Mesothelial cell of epicardium (in vitro differentiated cells): ENCODE measurements at regions not wholly inside any gene's neighbourhood (a gene's known extent, or its start where the extent isn't known, plus 50 kb on each side); places are given as distances from the start of the nearest gene placed in this dataset.

Experiments
- DNase-seq, 2 experiments: peaks; one replicate each; pipeline ENCODE4 v3.0.0; 2021; ENCODE audit warnings: low spot score in 2 of 2; ENCODE audit not compliant: unreplicated experiment in 2 of 2
- H3K27ac Mint-ChIP-seq: 2 replicates; pipeline ENCODE4 v1.8.0; 2021; ENCODE audit warnings: mixed read lengths
- H3K27me3 Mint-ChIP-seq: 2 replicates; pipeline ENCODE4 v1.8.0; 2021; ENCODE audit warnings: low read depth, mixed read lengths
- H3K36me3 Mint-ChIP-seq: 2 replicates; pipeline ENCODE4 v1.8.0; 2021; ENCODE audit warnings: mixed read lengths
- H3K4me1 Mint-ChIP-seq: 2 replicates; pipeline ENCODE4 v1.8.0; 2021; ENCODE audit warnings: mixed read lengths
- H3K4me3 Mint-ChIP-seq: 2 replicates; pipeline ENCODE4 v1.8.0; 2021; ENCODE audit warnings: mild to moderate bottlenecking, moderate library complexity, mixed read lengths
- H3K9me3 Mint-ChIP-seq: 2 replicates; pipeline ENCODE4 v1.8.0; 2021; ENCODE audit warnings: mixed read lengths
- TF ChIP-seq, protein P1 (sequence below): fragments of 200-600 bp; sonication (generic); IDR thresholded peaks from one replicate; pipeline ENCODE4 v1.5.0; 2021; ENCODE audit warnings: antibody characterized with exemption; ENCODE audit not compliant: unreplicated experiment

DNA sequence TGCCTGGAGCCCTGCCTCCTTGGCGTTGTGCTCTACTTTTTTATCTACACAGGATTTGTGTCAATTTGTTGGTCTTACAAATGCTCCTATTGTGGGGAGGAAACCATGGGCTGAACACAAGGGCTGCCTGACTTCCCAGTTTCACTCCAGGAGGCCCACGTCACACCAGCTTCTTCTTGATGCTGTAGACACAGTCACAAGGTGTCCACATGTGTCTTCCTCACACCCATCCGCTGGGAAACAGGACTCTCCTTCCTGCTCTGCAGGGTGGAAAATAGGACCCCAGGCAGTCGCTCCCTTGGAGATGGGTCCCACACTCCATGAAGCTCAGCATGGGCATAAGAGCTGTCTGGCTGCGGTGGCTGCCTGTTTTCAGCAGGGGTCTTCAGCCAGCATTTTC is 468.2 kb downstream of the EPHA4 start:
- Mint-ChIP-seq H3K36me3 (no peaks in the 10 kb centered on the region), H3K27ac (no peak overlapping the region), H3K4me3 (no peak overlapping the region), H3K27me3 (peaks cover 25% of the 10 kb centered on the region), H3K4me1 (peaks cover 17% of the 10 kb centered on the region), H3K9me3 (no peaks in the 10 kb centered on the region)
- TF ChIP-seq, protein P1, sequence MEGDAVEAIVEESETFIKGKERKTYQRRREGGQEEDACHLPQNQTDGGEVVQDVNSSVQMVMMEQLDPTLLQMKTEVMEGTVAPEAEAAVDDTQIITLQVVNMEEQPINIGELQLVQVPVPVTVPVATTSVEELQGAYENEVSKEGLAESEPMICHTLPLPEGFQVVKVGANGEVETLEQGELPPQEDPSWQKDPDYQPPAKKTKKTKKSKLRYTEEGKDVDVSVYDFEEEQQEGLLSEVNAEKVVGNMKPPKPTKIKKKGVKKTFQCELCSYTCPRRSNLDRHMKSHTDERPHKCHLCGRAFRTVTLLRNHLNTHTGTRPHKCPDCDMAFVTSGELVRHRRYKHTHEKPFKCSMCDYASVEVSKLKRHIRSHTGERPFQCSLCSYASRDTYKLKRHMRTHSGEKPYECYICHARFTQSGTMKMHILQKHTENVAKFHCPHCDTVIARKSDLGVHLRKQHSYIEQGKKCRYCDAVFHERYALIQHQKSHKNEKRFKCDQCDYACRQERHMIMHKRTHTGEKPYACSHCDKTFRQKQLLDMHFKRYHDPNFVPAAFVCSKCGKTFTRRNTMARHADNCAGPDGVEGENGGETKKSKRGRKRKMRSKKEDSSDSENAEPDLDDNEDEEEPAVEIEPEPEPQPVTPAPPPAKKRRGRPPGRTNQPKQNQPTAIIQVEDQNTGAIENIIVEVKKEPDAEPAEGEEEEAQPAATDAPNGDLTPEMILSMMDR = no peak
- no peak for DNase-seq

DNA sequence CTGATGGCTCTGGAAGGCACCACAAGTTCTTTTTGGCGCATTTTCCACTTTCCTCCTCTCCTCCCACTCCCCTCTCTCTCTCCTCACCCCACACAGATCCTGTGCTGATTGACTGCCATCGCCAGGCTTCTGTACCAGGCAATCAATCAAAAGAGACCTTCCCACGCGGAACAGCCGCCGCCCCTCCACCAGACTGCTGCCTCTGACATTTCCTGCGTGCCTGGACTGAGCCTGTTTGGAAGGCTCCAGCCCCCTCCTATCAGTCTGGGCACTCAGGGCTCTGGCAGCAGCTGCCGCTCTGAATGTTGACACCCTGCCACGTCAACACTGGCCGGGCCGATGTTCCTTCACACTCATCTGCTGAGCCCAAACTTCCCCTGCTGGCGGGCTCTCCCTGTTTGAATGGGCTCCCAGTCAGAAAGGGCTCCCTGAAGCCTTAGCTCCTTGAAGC is 467.7 kb downstream of the EPHA4 start:
- H3K9me3 Mint-ChIP-seq = no peaks in the 10 kb centered on the region
- DNase-seq = no peak
- no peaks in the 10 kb centered on the region for H3K36me3 Mint-ChIP-seq
- peak overlapping the region; percentile 28 for H3K4me3 Mint-ChIP-seq
- TF ChIP-seq, protein P1 = no peak
- peaks cover 25% of the 10 kb centered on the region for H3K27me3 Mint-ChIP-seq
- H3K27ac Mint-ChIP-seq = no peak overlapping the region
- peaks cover 17% of the 10 kb centered on the region for H3K4me1 Mint-ChIP-seq

DNA sequence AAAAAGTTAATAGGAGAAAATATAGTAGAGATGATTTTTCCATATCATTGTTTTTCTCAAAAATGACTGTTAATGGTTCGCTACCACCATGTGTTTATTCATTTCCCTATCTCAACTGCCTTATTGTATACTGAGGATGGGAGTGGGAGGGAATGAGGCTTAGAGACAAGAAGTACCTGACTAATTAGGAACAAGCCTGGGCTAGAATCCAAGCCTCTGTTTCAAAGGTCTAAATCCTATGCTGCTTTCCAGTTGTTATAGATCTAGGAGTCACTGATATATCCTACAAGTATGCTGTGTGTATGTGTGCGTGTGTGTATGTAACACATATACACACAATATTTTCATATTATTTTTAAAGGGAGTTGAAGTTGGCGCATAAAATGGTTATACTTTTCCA is 465.9 kb downstream of the EPHA4 start:
- TF ChIP-seq, protein P1 = no peak
- no peak for DNase-seq
- H3K9me3 Mint-ChIP-seq = no peaks in the 10 kb centered on the region

DNA sequence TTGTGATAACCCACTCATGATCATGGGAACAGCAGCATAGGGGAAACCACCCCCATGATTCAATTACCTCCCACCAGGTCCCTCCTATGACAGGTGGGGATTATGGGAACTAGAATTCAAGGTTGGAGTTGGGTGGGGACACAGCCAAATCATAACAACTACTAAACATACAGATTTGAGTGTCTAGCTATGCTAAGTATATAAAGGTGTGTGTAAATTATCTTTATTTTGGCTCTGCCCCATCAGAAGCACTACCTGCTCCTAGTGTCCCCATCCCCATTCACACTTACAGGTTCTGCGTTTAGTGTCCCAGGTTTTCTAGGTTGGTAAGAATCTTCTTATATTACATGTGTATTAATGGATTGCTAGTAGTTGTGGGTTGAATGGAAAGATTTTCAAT is 464.7 kb downstream of the EPHA4 start:
- DNase-seq = no peak
- Mint-ChIP-seq H3K4me3 (no peak overlapping the region), H3K9me3 (no peaks in the 10 kb centered on the region), H3K27ac (no peak overlapping the region), H3K27me3 (peaks cover 27% of the 10 kb centered on the region), H3K4me1 (peaks cover 17% of the 10 kb centered on the region), H3K36me3 (no peaks in the 10 kb centered on the region)
- TF ChIP-seq, protein P1 = no peak

More for the DNA sequence above, 465.9 kb downstream of the EPHA4 start:
- Mint-ChIP-seq H3K36me3 (no peaks in the 10 kb centered on the region), H3K4me3 (no peak overlapping the region), H3K4me1 (peaks cover 17% of the 10 kb centered on the region), H3K27me3 (peaks cover 32% of the 10 kb centered on the region), H3K27ac (no peak overlapping the region)

DNA sequence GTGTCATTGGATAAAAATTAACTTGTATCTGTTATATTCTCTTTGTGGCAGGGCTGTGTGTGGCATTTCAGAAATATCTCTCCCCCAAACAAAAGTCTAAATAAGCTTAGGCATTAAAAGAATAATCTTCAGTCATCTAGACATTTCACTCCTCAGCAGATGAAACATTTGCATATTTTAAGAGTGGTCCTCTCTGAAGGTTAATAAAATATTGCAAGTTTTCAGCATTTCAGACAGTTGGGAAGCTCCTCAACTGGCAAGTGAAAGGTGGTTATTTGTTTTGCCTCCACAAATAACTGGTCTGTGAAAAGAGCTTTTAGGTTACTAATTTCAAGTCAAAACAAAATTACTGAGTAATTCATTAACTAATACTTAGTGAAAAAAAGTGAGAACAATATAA is 462.6 kb downstream of the EPHA4 start:
- Mint-ChIP-seq H3K4me1 (peaks cover 8% of the 10 kb centered on the region), H3K36me3 (no peaks in the 10 kb centered on the region), H3K4me3 (no peak overlapping the region), H3K27ac (no peak overlapping the region), H3K9me3 (no peaks in the 10 kb centered on the region), H3K27me3 (peaks cover 15% of the 10 kb centered on the region)
- no peak for DNase-seq
- TF ChIP-seq, protein P1 = no peak

DNA sequence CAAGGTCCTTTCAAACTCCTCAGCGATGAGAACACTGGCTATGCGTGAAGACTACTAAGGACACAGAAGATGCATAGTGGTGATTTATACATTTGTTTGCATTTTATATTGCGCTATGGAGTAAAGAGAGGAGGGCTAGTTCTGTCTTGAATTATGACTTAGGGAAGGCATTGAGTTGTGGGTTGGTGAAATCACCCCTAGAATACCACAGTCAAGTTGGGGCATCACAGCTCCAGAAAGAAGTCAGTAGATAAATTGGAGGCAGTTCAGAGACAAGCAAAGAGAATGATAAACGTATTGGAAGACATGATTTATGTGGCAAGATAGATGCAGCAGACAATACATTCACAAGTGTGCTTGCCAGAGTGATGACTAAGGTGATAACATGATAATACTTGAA is 460.4 kb downstream of the EPHA4 start:
- DNase-seq = no peak
- Mint-ChIP-seq H3K36me3 (no peaks in the 10 kb centered on the region), H3K27ac (no peak overlapping the region), H3K4me1 (peaks cover 8% of the 10 kb centered on the region), H3K4me3 (no peak overlapping the region), H3K27me3 (peaks cover 19% of the 10 kb centered on the region), H3K9me3 (no peaks in the 10 kb centered on the region)
- TF ChIP-seq, protein P1 = no peak
